GM19035 (cell line): ENCODE measurements at regions not wholly inside any gene's neighbourhood (a gene's known extent, or its start where the extent isn't known, plus 50 kb on each side); places are given as distances from the start of the nearest gene placed in this dataset.

Source experiments
- ATAC-seq: cut with Tn5 transposase; IDR thresholded peaks from one replicate; pipeline ENCODE4 v1.9.1; 2021; ENCODE audit not compliant: unreplicated experiment

DNA sequence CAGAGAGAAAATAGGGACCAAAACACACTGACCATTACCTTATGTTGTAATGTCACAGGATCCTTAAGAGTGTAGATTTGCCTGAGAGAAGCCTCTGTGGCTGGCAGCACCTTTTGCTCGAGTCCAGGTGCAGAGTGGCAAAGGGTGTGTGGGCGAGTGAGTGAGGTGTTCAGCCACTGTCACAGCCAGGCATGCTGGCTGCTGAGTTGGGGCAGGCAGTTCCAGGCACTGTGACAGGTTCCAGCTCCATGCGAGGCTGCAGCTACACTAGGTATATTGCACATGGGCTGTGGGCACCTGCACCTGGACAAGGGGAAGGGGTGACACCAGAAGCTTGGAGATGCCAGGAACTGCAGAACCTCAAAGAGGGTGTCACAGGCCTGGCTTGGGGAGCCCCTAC, 1370.4 kb upstream of the PRMT6 start:
- no peak for ATAC-seq

DNA sequence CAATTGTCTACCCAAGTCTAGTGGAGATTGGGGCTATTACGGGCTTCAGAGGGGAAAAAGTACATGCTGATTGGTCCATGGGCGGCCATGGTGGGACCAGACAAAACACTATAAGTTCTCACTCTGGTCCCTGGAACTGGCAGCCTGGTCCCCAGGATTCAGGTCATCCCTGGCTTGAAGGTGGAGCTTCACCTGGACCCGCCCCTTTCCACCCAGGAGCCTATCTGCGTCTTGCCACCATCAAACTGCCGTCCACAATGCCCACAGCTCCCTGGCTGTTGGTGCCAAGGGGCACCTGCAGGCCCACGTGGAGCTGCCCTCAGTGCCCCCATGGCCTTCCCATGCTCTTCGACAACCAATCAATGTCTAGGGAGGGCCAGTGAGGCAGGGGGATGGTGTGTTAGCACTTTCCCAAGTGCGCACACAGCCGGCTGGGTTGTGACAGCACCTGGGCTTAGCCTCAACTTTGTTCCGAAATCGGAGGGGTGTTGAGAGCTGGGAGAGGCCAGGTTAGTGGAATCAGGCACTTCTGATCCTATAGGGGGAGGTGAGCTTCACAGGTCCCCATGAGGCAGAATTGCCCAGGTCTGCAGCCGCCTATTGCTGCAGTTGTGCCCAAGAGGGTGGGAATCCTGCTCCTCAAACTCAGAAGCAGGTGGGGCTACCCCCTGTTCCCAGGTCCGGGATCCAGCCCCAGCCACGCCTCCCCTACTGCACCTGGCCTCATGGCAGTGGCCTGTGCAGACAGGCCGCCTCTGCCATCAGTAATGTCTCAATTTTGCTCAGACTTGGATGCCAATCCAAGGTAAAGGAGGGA, 1369.4 kb upstream of the PRMT6 start:
- ATAC-seq, result no peak

DNA sequence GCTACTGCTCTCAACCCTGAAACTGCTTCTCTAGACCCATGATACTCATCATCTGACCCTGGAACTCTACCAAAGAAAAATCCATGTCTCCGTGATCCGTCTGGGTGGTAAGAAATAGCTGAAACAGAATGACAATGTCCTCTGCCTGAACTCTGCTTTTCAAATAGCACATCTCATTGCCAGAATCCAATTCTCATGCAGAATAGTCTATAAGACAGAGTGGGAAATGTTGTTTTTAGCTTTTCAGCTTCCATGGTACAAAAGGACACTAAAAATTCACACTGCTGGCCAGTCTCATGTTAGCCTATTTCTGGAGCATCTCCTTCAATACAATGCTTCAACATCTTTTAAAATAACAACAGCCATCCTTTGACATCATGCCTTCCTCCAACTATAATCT, 1355.8 kb upstream of the PRMT6 start:
- no peak for ATAC-seq

DNA sequence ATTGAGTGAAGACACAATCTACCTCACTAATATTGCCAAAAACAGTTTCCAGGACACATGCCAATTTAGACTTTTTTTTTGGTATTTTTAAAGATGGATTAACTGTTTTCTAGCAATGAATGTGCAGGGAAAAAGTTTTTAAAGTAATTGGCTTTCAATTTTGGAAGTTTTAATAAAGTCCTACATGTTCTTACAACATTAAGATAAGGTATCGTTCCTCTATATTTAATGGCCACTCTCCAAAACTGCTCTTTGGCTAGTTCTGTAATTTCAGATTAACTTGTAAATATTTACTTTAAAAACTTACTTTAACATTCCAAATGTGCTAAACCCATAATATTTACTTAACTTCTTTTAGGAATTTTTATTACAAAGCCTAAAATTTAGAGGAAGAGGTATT, 1332.2 kb upstream of the PRMT6 start:
- ATAC-seq, result no peak

DNA sequence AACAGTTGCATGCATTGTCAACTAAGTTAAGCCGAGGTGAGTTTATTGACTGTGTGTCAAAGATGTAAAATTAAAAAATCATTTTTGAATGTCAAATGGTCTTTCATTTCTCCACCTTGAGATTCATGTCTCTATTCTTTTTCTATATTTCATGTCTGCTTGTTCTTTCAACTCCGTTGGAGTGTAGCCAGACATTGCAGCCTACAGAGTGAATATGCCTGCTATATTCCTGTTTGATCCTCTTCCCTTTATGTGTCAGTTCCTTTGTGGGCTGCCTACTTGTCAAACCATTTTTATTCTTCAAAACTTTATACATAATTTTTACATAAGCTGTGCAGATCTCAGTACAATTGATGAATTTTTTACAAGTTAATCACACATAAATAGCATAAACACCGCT, 1325.8 kb upstream of the PRMT6 start:
- no peak for ATAC-seq

DNA sequence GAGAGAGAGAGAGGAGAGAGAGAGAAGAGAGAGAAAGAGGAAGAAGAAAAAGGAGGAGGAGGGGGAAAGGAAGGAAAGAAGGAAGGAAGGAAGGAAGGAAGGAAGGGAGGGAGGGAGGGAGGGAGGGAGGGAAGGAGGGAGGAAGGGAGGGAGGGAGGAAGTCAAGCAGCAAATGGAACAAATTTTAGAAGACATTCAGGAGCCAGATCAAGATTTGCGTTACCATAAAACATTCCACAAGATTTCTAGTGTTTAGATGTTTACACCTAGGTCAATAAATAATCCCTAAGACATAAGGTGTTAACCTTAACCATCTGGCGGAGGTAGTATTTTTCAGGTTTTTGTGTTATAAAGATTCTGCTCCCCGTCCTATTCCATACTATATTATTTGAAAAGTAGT, 1320.1 kb upstream of the PRMT6 start:
- ATAC-seq, result no peak

DNA sequence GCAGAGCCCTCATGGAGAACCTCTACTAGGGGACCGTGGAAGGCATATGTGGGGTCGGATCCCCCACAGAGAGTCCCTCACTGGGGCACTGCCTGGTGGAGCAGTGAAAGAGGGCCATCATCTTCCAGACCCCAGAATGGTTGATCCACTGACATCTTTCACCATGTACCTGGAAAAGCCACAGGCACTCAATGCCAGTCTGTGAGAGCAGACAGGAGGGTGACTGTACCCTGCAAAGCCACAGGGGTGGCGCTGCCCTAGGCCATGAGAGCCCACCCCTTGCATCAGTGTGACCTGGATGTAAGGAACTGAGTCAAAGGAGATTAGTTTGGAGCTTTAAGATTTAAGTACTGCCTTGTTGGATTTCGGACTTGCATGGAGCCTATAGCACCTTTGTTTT, 1276.7 kb upstream of the PRMT6 start:
- ATAC-seq, result no peak

DNA sequence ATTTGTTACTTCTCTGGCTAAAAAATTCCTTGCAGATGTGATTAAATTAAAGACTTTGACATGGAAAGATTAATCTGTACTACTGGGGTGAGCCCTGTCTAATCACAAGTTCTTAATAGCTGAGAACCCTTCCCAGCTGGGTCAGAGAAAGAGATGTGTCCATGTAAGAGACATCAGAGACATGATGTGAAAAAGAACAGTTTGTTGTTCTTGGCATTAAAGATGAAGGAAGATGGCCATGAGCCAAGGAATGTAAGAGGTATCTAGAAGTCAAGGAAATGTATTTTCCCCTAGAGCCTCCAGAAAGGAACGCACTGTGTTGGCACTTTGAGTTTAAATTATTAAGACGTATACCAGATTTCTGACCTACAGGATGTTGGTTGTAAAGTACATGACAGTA, 1271.5 kb upstream of the PRMT6 start:
- ATAC-seq, result no peak

DNA sequence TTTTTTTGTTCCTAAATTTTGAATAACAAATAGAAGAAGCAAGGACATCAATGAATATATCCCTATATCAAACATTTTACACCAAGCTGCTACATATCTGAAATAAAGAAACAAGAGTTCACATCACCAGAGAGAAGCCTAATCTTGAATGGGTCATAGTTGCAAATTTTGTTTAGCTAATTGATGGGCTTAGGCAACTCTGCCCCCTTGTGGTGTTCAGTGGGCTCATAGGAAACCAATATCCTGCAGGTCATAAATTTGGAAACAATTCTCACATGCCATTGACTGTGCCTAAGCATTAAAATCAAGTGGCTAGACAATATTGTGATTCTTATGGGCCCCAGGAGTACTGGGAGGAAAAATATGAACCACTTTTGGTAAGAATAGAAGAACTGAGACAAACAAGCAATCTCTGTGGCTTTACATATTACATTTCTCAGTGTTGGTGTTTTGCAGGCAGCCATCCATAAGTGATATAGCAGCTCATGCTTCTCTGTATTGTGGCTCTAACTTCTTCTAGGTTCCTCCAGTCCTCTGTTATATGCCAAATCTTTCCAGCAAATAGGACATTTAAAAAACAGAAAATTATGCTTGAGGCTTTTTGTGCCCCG, 1262.8 kb upstream of the PRMT6 start:
- ATAC-seq, result no peak

DNA sequence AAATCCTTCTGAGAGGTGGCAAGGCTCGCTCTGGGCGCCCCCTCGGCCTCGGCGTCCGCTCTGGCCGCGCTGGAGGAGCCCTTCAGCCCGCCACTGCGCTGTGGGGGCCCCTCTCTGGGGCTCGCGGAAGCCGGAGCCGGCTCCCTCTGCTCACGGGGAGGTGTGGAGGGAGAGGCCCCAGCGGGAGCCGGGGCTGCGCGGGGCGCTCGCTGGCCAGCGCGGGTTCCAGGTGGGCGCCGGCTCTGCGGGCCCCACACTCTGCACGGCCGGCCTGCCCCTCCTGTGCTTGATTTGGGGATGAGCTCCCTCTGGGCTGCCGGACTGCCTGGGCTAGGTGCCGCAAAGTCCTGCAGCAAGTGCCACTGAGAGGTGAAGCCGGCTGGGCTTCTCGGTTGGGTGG, 1260.7 kb upstream of the PRMT6 start:
- no peak for ATAC-seq

DNA sequence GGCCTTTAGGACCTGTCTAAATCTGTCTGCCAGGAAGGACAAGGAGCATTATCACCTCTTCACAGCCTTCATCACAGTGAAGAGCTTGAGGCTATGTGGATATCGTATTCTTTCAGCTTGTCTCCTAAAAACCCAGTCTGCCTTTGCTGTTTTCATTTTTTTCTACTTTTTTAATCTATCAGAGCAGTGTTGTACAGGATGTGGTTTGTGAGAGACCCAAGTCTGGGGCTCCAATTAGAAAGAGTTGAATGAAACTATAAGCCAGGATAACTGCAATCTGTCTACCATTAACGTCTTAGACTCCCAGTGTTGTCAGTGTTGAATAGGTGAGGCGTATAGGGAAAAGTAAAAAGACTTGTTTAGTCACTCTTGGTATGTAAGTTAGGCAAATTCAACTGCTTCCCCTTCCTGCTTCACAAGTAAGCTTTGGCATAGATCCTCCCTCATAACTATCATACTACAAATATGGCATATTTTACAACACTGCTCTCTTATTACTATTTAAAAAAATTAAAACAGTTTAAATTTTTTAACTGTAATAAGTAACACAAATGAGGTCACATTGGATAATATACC, 1225.8 kb upstream of the PRMT6 start:
- no peak for ATAC-seq

DNA sequence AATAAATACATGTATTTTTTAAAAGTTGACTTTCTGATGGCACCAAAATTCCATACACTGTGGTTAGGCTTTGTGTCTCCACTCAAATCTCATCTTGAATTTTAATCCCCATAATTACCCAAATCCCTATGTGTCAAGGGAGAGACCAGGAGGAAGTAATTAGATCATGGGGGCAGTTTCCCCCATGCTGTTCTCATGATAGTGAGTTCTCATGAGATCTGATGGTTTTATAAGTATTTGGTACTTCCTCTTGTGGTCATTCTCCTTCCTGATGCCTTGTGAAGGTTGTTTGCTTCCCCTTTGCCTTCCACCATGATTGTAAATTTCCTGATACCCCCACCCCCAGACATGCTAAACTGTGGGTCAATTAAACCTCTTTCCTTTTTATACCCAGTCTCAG, 1218.4 kb upstream of the PRMT6 start:
- no peak for ATAC-seq

DNA sequence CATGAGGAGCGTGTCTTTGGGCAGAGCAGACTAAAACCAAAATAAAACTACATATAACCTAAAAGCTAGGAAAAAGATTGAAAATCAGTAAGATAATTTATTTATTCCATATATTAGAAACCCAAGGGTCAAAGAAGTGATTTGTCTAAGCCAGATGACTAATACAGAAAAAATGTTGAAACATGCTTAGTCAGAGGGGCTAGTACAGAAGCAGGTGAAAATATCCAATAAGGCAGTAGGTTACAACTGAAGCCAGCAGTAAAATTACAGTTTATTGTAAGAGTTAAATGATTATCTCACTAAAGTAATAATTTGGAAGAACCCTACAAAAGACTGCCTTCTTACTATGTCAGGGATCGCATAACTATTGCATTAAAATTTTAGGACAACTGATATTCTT, 1190.9 kb upstream of the PRMT6 start:
- ATAC-seq, result no peak

DNA sequence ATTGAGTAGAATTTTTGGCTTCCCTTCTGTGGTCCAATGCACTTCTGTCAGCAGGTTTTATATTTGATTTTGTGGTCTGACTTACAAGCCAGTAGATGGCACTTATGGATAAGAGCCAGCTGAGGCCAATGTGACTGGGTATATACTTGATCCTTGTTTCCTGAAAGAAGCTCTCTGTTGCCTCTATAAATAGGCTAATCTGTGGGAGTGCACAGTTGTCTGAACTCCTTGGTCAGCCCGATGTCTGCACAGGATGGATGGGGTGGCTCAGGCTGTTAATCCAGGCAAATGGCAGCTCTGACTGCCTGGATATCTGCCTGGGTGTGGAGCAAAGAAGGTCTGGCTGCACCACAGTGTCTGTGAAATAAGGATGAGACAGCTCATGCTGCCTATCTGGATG, 1183.7 kb upstream of the PRMT6 start:
- no peak for ATAC-seq

DNA sequence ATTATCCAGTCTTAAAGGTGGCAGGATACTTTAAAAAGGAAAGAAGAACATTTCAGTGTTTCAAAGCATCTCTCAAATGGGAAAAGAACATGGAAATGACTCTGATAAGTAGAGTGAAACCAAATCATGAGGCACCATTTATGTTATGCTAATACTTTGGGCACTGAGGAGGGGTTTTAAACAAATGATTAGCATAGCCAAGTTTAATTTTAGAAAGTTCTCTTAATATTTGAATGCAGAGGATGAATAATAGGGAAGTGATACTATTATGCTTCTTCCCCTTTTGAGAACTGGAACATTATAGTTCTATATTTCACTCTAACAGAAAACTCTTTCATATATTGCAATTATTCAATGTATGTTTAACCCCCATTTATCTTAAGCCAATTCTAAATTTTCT, 1181.9 kb upstream of the PRMT6 start:
- no peak for ATAC-seq

DNA sequence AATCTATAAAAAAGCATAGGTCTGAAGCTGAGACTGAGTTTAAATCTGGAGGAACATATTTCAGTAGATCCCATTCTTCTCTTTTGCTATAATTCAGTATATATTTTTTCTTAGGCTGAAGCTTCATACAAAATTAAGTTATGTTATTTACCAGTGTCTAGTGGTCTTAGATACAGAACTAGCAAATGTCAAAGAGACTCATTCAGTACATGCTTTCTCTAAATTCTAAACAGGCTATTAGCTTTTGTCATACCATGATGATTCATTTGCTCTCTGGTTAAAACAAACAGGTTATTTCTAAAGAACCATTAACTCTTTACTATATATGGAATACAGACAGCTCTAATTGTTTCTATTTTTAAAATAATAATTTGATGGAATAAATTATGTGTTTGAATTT, 1170.2 kb upstream of the PRMT6 start:
- no peak for ATAC-seq

DNA sequence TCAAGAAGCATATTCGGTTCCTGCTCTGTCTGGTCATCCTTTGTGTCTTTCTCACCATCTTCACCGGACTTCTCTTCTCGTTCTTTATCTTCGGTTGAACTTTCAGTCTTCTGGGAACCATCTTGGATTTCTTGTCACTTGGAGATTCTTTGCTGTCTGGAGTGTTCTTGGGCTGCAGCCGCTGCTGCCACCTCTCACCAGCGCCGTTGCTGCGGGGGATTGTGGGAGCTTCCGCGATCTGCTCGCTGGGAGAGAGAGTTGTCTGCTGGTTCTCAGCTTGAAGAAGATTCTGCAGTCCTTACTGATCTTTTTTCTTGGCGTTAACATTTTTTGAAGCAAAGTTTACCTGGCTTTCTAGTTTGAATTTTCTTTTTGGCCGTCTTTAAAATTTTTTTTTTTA, 1165.2 kb upstream of the PRMT6 start:
- no peak for ATAC-seq

DNA sequence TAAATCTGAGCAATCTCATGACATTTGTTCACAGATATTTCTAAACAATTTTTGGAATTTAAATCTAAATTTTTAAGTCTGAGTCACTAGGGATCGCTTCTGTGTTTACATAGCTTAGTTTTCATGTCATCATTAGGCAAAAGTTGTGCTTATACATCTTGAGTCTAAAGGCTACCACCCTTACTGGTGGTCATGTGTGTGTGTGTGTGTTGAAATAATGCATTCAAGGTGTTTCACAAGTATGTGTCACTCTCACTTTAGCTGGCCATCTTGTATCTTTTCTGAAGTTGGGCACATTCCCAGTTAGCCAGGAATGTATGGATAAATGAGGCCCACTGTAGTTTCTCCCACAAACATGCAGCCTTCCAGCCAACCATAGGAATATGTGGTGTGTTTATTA, 1162.5 kb upstream of the PRMT6 start:
- no peak for ATAC-seq

DNA sequence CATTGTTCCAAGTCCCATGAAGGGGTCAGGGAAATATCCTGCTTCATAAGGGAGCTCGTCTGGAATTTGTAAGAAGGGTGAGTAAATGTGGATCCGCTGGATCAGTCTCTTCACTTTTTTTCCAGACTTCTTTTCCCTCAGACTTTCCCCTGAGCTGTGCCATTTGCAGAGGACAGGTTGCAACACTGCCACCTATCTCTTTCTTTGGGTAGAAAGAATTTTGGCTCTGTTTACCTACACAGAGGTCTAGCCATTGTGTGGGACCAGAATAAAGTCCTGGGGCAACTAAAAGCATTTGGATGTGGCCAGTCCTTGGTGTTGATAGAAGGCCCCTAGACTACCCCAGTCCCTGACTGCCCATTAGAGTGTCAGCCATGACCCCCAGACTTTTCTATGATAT, 1146.7 kb upstream of the PRMT6 start:
- no peak for ATAC-seq

DNA sequence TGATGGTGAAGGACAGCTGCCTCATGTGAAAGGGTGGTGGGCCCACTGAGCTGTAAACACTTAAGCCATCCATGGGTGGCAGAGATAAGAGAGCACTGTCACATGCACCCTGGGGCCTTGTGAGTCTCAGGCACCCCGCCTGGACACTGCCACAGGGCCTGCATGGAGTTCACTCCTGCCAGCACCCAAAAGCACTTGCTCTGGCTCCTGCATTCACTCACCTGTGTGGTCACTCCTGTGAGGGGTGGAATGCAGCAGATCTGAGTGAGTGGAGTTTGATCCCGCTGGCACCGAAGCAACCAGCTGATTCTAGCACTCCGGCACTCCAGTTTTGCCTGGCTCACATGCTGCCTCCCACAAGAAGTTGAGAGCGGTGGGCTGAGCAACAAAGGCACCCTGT, 1142.1 kb upstream of the PRMT6 start:
- no peak for ATAC-seq

DNA sequence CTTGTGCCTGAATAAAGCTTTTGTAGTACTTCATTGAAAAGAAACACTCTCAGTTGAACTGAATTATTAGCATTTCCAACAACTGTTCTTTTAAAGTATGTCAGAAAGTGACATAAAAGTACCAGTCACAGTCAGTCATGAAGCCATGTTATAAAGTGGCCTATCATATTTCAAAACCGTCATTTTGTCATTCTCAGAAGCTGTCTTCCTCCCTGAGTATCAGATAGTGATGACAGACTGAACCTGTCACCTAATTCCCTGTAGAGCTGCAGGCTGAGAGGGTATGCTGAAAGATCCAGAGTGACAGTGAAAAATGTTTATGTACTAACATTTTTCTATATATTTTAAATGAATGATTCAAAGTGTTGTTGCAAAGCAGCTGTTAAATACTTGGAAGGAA, 1121.7 kb upstream of the PRMT6 start:
- ATAC-seq, result no peak

DNA sequence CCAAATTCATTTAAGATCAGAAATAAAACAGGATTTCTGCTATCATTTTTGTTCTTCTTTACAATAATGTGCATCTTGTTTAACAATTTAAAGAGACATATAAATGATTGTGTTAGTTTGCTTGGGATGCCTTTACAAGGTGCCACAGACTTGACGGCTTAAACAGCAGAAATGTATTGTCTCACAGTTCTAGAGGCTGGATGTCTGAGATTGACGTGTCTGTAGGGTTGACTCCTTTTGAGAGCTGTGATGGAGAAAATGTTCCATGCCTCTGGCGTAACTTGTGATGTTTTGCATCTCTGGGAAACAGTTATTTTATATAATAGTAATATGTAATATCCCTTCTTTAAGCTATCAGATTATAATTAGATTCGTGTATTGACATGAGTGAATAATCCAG, 1091.6 kb upstream of the PRMT6 start:
- ATAC-seq, result no peak

DNA sequence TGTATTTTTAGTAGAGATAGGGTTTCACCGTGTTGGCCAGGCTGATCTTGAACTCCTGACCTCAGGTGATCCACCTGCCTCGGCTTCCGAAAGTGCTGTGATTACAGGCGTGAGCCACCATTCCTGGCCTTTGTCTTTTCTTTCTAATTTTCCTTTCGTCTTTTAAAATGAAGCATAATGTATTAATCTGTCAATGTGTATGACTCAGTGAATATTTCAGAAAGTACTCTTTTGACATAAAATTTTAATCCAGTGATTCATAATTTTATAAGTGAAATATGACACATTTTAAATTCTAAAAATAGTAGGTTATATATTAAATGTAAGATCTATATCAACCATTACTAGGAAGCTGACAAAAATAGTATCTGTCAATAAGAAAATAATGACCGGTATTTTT, 1059.0 kb upstream of the PRMT6 start:
- ATAC-seq, result no peak
